HEK293 (cell line): ENCODE measurements at regions not wholly inside any gene's neighbourhood (a gene's known extent, or its start where the extent isn't known, plus 50 kb on each side); places are given as distances from the start of the nearest gene placed in this dataset.

ENCODE experiments used
- CTCF ChIP-seq: fragments of 450-650 bp; formaldehyde crosslinking; IDR thresholded peaks from 2 replicates; pipeline ENCODE4 v1.5.1; 2016; ENCODE audit warnings: missing biosample characterization, missing genetic modification characterization
- ZBTB17 ChIP-seq: fragments of 450-650 bp; formaldehyde crosslinking; IDR thresholded peaks from 2 replicates; pipeline ENCODE4 v1.5.1; 2016; ENCODE audit warnings: missing biosample characterization, missing genetic modification characterization
- ZNF138 ChIP-seq: fragments of 450-650 bp; formaldehyde crosslinking; IDR thresholded peaks from 2 replicates; pipeline ENCODE4 v1.5.1; 2016; ENCODE audit warnings: missing biosample characterization, missing genetic modification characterization, borderline replicate concordance
- ZNF140 ChIP-seq: fragments of 450-650 bp; formaldehyde crosslinking; IDR thresholded peaks from 2 replicates; pipeline ENCODE4 v1.5.1; 2016; ENCODE audit warnings: missing biosample characterization, missing genetic modification characterization
- ZNF394 ChIP-seq: fragments of 450-650 bp; formaldehyde crosslinking; IDR thresholded peaks from 2 replicates; pipeline ENCODE4 v1.5.1; 2016; ENCODE audit warnings: missing biosample characterization, missing genetic modification characterization, mild to moderate bottlenecking, moderate library complexity, borderline replicate concordance
- ZNF639 ChIP-seq: fragments of 450-650 bp; formaldehyde crosslinking; IDR thresholded peaks from 2 replicates; pipeline ENCODE4 v1.5.1; 2016; ENCODE audit warnings: missing biosample characterization, missing genetic modification characterization

- TF ChIP-seq ZNF639 (tag by site-specific recombination) (no peak), ZBTB17 (tag by site-specific recombination) (no peak), CTCF (tag by site-specific recombination) (no peak), ZNF138 (no peak), ZNF140 (tag by site-specific recombination) (no peak), ZNF394 (tag by site-specific recombination) (no peak)
Measured at GRCh38 chr10:44668336-44668735, 242.8 kb upstream of the TMEM72 start.
